Activated CD8-positive, alpha-beta T cell treated with anti-CD3 and anti-CD28 coated beads for 36 hours (primary cell): ENCODE measurements at regions not wholly inside any gene's neighbourhood (a gene's known extent, or its start where the extent isn't known, plus 50 kb on each side); places are given as distances from the start of the nearest gene placed in this dataset.
A peak's percentile ranks its signal among the peaks of the same experiment; 100 is the strongest.

ENCODE experiments used
- ATAC-seq: fragments of 200-7000 bp; cut with Tn5 transposase; one replicate; pipeline ENCODE4 v1.10.0; 2021; ENCODE audit warnings: mild to moderate bottlenecking, moderate library complexity
- CTCF ChIA-PET: fragments of 350-600 bp; sonication (Branson Sonifier 250); formaldehyde crosslinking; loops from one replicate; lab custom pipeline; 2021; ENCODE audit warnings: antibody characterized with exemption; lab: Charles Lee
- POLR2A ChIA-PET: fragments of 350-600 bp; sonication (Branson Sonifier 250); formaldehyde crosslinking; loops from one replicate; lab custom pipeline; 2021; ENCODE audit warnings: antibody characterized with exemption; lab: Charles Lee
- DNase-seq: peaks from one replicate; pipeline ENCODE4 v3.0.0-alpha.2; 2020
- H3K27ac Mint-ChIP-seq: one replicate; pipeline ENCODE4 v1.8.0; 2021; ENCODE audit warnings: mild to moderate bottlenecking, mixed read lengths
- H3K27me3 Mint-ChIP-seq: one replicate; pipeline ENCODE4 v1.8.0; 2021; ENCODE audit warnings: mixed read lengths
- H3K36me3 Mint-ChIP-seq: one replicate; pipeline ENCODE4 v1.8.0; 2021; ENCODE audit warnings: low read depth, mixed read lengths
- H3K4me1 Mint-ChIP-seq: one replicate; pipeline ENCODE4 v1.8.0; 2021; ENCODE audit warnings: low read depth, mixed read lengths
- H3K4me3 Mint-ChIP-seq: one replicate; pipeline ENCODE4 v1.8.0; 2021; ENCODE audit warnings: mild to moderate bottlenecking, moderate library complexity, mixed read lengths
- H3K9me3 Mint-ChIP-seq: one replicate; pipeline ENCODE4 v1.8.0; 2021; ENCODE audit warnings: mixed read lengths
- intact Hi-C: fragments of 100-400 bp; cut with micrococcal nuclease; formaldehyde crosslinking; loops from one replicate; pipeline ENCODE4 v1.10.0; 2022
- TF ChIP-seq, protein P1 (sequence below): fragments of 200-600 bp; IDR thresholded peaks from one replicate; pipeline ENCODE4 v1.8.0; 2022; ENCODE audit warnings: antibody characterized with exemption, mild to moderate bottlenecking

DNA sequence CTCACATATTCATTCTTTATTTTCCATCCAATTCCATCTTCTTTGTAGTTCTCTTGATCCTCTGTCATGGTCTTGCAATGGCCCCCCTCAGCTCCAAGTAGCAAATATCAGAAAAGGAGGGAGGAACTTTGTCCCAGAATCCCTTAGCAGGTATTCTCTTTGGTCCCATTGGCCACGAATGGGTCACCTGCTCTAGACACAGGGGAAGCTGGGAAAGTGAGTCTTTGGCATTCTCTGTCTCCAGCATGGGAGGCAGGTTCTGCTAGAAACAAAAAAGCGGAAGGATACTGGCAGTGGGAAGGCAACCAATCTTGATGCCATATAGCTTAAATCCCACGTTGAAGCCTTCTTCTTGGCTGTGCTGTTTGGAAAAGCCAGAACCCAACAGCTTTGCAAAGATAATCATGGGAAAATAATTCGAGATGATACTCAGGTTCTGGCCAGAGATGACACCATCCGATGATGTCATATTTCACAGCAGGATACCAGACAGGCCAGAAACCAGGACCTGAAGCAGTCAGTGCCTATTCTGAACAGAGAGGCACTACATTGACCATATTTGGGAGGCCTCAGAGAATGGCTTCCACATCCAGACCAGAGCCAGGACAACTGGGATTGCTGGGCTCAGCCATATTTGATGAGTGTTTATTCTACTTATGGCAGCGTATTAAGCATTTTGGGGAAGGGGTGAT is 110.4 kb upstream of the ATXN3L start:
- Mint-ChIP-seq H3K4me1 (peaks cover 14% of the 10 kb centered on the region), H3K9me3 (no peaks in the 10 kb centered on the region), H3K36me3 (no peaks in the 10 kb centered on the region), H3K27ac (no peak overlapping the region), H3K4me3 (no peak overlapping the region), H3K27me3 (no peaks in the 10 kb centered on the region)
- ChIA-PET POLR2A (no interaction called here), CTCF (no interaction called here)
- TF ChIP-seq, protein P1, sequence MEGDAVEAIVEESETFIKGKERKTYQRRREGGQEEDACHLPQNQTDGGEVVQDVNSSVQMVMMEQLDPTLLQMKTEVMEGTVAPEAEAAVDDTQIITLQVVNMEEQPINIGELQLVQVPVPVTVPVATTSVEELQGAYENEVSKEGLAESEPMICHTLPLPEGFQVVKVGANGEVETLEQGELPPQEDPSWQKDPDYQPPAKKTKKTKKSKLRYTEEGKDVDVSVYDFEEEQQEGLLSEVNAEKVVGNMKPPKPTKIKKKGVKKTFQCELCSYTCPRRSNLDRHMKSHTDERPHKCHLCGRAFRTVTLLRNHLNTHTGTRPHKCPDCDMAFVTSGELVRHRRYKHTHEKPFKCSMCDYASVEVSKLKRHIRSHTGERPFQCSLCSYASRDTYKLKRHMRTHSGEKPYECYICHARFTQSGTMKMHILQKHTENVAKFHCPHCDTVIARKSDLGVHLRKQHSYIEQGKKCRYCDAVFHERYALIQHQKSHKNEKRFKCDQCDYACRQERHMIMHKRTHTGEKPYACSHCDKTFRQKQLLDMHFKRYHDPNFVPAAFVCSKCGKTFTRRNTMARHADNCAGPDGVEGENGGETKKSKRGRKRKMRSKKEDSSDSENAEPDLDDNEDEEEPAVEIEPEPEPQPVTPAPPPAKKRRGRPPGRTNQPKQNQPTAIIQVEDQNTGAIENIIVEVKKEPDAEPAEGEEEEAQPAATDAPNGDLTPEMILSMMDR = no peak
- ATAC-seq = no peak
- intact Hi-C loops = no loop called here
- no peak for DNase-seq

DNA sequence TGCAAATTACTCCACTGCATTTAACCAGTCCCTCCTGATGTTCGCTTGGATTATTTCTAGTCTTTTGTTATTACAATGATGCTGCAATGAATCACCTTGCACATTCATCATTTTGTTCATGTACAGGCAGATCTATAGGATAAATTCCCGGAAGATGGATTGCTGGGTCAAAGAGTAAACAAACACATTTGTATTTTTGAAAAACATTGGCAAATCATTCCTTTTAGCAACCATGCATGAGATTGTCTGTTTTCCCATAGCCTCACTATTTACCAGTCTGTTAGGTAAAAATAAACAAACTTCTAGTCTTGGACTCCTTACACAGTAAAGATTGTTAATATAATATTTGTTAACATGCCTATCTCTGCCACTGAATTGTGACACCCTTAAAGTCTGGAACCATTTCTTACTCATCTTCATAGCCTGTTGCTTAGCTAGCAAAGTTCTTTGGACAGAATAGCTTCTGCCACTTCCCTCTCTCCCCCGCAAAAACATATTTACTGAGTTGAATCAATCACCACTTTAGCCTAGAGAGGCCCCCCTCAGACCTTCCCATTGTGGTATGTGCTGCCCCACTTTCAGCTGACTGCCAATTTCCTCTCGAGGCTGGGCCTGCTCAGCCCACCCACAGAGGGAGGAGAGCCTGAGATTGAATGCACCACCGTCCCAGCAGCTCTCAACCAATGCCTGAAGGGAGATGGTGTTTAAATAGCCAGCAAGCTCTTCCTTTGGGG is 108.4 kb upstream of the ATXN3L start:
- Mint-ChIP-seq H3K9me3 (no peaks in the 10 kb centered on the region), H3K36me3 (no peaks in the 10 kb centered on the region), H3K4me3 (no peak overlapping the region), H3K27ac (peak overlapping the region; percentile 25), H3K4me1 (peaks cover 14% of the 10 kb centered on the region), H3K27me3 (no peaks in the 10 kb centered on the region)
- ATAC-seq = peak; percentile 88
- CTCF ChIA-PET = interaction anchor here (0.6 to 1.6 kb wide), 3 partner anchors 60 to 482 kb away, joined by 3 to 10 read pairs (median 3); no protein-coding TSS in a partner anchor
- DNase-seq = peak; percentile 67
- intact Hi-C loops = no loop called here
- POLR2A ChIA-PET = interaction anchor here (1.7 kb wide), 1 partner anchor 60 kb away, joined by 5 read pairs; no protein-coding TSS in a partner anchor
- TF ChIP-seq, protein P1 = no peak

DNA sequence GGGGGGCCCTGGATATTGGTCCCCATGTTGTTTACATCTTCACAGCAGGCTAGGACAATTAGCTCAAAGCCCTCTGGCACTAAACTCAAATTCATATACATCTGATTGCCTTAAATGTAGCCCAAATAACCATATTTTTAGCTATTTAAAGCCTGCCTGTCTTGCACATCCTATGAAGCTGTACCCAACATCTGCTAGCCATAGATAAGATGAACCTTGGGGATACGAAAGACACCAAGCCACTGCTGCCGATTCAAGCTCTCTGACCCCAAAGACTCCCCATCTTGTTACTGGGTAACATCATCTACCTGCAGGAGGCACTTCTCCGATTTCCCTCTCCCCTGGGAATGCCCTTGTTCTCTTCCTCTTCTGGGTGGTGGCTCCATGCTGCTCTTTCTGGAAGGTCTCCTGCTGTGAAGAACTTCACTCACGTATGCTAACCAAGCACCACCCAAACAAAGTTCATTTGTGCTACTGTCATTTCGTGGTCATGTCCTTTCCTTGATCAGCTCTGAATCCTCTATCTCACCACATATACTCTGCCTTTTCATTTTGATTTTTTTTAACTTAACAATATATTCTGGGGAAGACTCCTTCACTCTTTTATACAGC is 107.7 kb upstream of the ATXN3L start:
- ChIA-PET POLR2A (interaction anchor here (1.7 kb wide), 1 partner anchor 61 kb away, joined by 5 read pairs; no protein-coding TSS in a partner anchor), CTCF (interaction anchor here (1.3 to 1.6 kb wide), 3 partner anchors 61 to 481 kb away, joined by 3 to 10 read pairs (median 4); no protein-coding TSS in a partner anchor)
- Mint-ChIP-seq H3K4me1 (peaks cover 14% of the 10 kb centered on the region), H3K36me3 (no peaks in the 10 kb centered on the region), H3K27me3 (no peaks in the 10 kb centered on the region), H3K27ac (no peak overlapping the region), H3K4me3 (no peak overlapping the region), H3K9me3 (no peaks in the 10 kb centered on the region)
- no peak for ATAC-seq
- TF ChIP-seq, protein P1 = no peak
- DNase-seq = no peak
- intact Hi-C loops = no loop called here

DNA sequence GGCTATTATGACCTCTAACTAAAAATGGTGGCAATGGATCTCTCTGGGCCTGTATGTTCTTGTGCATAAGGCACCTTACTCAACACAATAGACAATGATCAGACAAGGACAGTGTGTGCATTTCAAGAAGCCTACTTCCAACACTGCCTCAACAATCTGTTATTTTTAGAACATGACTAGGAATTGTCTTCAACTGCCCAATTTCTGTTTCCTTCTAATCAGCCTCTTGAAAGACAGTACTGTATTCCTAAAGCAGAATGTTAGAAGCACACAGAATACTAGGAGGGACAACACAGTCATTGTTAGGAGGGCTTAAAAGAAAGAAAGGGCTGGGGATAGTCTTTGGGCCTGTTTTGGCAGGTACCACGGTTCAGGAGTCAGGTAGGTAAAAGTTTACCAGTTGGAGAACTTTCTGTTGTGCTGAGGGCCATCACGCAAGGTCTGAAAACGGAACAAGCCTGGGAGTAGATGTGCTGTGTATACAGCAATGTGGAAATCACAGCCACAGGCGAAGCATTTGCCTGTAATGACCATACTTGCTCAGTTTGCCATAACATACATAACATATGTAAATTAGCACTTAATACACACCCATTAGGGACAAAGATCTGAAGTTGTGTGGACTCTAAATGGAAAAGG is 100.8 kb upstream of the ATXN3L start:
- Mint-ChIP-seq H3K27ac (no peak overlapping the region), H3K36me3 (no peaks in the 10 kb centered on the region), H3K27me3 (no peaks in the 10 kb centered on the region), H3K9me3 (no peaks in the 10 kb centered on the region), H3K4me3 (no peak overlapping the region), H3K4me1 (no peaks in the 10 kb centered on the region)
- ATAC-seq = no peak
- no peak for DNase-seq
- CTCF ChIA-PET = no interaction called here
- intact Hi-C loops = no loop called here
- TF ChIP-seq, protein P1 = no peak
- POLR2A ChIA-PET = no interaction called here
